IPS DF 6.9 (cell line): ENCODE measurements at regions not wholly inside any gene's neighbourhood (a gene's known extent, or its start where the extent isn't known, plus 50 kb on each side); places are given as distances from the start of the nearest gene placed in this dataset.
A peak's percentile ranks its signal among the peaks of the same experiment; 100 is the strongest.

ENCODE experiments used
- DNase-seq: peaks from one replicate; pipeline ENCODE4 v3.0.0-alpha.2; 2013; ENCODE audit warnings: low read depth, low spot score
- H3K27ac ChIP-seq: one replicate; pipeline ENCODE4 v1.5.1; 2013; ENCODE audit warnings: low read length, control low read depth
- H3K27me3 ChIP-seq: 2 replicates; pipeline ENCODE4 v1.6.1; 2013; ENCODE audit warnings: mild to moderate bottlenecking, low read length; ENCODE audit not compliant: control insufficient read depth, insufficient read depth
- H3K36me3 ChIP-seq: 2 replicates; pipeline ENCODE4 v1.6.1; 2013; ENCODE audit warnings: low read length; ENCODE audit not compliant: control insufficient read depth, insufficient read depth
- H3K4me1 ChIP-seq: 2 replicates; pipeline ENCODE4 v1.6.1; 2013; ENCODE audit warnings: low read length; ENCODE audit not compliant: control insufficient read depth, insufficient read depth
- H3K4me3 ChIP-seq: 2 replicates; pipeline ENCODE4 v1.5.1; 2013; ENCODE audit warnings: mild to moderate bottlenecking, low read length
- H3K9me3 ChIP-seq: 2 replicates; pipeline ENCODE4 v1.6.1; 2013; ENCODE audit warnings: low read length, inconsistent platforms; ENCODE audit not compliant: control insufficient read depth, insufficient read depth
- WGBS: extraction: QIAGEN DNeasy Blood & Tissue Kit; methylation state at CpG from one replicate; pipeline ENCODE4 v1.1.7; 2013; ENCODE audit warnings: mixed read lengths, missing lambda C conversion rate; ENCODE audit not compliant: insufficient read length, insufficient coverage; 5-methylcytosine and 5-hydroxymethylcytosine counted together

DNA sequence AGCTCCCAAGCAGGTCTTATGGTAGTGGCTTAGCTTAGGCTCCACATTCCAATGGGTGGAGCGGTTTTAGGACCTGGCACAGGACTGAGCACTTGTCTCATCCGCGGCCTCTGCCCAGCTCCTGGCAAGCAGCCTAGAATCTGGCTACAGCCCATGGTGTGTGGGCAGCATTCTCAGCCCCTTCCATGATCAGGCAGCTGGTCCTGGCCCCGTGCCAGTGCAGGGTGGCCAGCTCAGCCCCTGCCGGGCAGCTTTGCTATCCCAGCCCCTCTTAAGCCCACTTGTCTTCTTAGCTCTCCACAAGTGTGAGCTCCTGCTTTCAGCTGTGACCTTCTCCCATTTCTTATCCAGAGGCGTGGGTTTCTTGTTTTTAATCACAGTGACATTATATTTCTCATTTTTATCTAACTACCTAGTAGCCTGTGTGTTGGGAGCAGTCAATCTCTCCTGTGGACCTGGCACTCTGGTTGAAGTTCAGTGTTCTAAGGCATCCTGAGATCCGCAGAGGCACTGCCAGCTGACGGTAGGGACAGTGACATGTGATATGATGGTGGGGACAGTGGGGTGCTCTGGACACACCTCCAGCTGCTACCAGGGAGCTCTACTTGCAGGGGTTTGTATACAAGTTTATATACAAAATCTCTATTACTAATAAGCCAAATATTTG, 84.5 kb upstream of the PRNP start:
- DNase-seq = no peak
- Histone ChIP-seq H3K4me1 (no peaks in the 10 kb centered on the region), H3K27me3 (no peaks in the 10 kb centered on the region), H3K27ac (no peak overlapping the region), H3K36me3 (no peaks in the 10 kb centered on the region), H3K9me3 (no peaks in the 10 kb centered on the region), H3K4me3 (no peak overlapping the region)
- WGBS = no CpG with 5 or more reads among the region's 8 CpGs

- DNase-seq = no peak
- H3K27ac ChIP-seq = no peak overlapping the region
- no peaks in the 10 kb centered on the region for H3K4me1 ChIP-seq
- no peaks in the 10 kb centered on the region for H3K36me3 ChIP-seq
- no peak overlapping the region for H3K4me3 ChIP-seq
- no peaks in the 10 kb centered on the region for H3K27me3 ChIP-seq
- no CpG with 5 or more reads among the region's 6 CpGs for WGBS
- H3K9me3 ChIP-seq = no peaks in the 10 kb centered on the region
Observed at GRCh38 chr20:4600308-4601014, 85.8 kb upstream of the PRNP start.

DNA sequence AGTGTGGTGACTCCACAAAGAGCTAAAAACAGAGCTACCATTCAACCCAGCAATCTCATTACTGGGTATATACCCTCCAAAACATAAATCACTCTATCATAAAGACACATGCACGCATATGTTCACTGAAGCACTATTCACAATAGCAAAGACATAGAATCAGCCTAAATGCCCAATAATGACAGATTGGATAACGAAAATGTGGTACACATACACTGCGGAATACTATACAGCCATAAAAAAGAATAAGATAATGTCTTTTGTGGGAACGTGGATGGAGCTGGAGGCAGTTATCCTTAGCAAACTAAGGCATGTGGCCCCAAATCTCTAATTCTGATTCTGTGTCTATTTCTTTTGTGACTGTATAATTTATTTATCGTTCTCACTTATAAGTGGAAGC, 89.0 kb upstream of the PRNP start:
- no peaks in the 10 kb centered on the region for H3K9me3 ChIP-seq
- no peaks in the 10 kb centered on the region for H3K4me1 ChIP-seq
- H3K4me3 ChIP-seq = no peak overlapping the region
- WGBS = no CpG with 5 or more reads among the region's 5 CpGs
- no peak overlapping the region for H3K27ac ChIP-seq
- DNase-seq = no peak
- H3K36me3 ChIP-seq = no peaks in the 10 kb centered on the region
- H3K27me3 ChIP-seq = no peaks in the 10 kb centered on the region; the same call in 1 of the 2 replicates

- DNase-seq = no peak
- Histone ChIP-seq H3K27me3 (no peaks in the 10 kb centered on the region; the same call in 1 of the 2 replicates), H3K27ac (no peak overlapping the region), H3K4me1 (no peaks in the 10 kb centered on the region), H3K4me3 (no peak overlapping the region), H3K36me3 (no peaks in the 10 kb centered on the region), H3K9me3 (no peaks in the 10 kb centered on the region)
- WGBS = no CpG with 5 or more reads among the region's 9 CpGs
Observed at GRCh38 chr20:4593149-4593525, 93.1 kb upstream of the PRNP start.

DNA sequence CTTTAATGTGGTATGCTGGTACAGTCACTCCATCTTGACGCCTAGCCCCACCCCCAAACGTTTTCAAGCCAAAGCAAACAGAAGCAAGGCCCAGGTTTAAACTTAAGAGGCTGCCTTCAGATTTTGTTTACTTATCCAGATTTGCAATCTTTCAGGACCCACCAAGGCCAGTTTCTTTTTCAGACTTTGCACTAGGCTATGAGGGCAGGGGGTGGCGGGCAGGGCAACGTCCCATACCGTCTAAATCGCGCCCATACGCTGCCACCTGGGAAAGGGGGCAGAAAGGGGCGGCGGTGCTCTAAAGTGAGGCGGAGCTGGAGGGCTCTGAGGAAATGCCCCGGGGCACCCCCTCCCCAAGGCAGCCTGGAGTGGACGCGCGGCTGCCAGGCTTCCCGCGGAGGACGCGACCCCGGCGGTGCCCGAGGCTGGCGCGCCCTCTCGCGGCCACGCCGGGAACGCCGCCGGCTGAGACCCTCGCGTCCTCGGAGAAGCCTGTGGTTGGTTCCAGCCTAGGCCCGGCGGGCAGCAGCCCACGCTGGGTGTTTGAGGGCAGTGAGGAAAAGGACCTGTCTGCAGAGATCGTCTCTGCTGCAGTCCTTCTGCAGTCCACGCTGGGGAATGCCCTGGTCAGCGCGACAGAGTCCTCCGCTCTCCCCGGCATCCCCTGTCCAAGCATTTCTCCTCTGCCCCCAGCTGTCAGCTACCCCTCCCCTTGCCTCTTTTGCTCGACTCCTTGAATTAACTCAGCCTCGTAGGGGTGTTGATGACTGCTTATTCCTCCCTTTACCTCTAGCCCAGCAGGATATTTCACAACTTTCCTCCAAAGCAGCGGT, 93.7 kb upstream of the PRNP start:
- WGBS = no CpG with 5 or more reads among the region's 46 CpGs
- Histone ChIP-seq H3K4me1 (no peaks in the 10 kb centered on the region), H3K9me3 (no peaks in the 10 kb centered on the region), H3K27me3 (no peaks in the 10 kb centered on the region; the same call in 1 of the 2 replicates), H3K27ac (no peak overlapping the region), H3K36me3 (no peaks in the 10 kb centered on the region), H3K4me3 (peak overlapping the region; percentile 22; the same call in 1 of the 2 replicates)
- DNase-seq = no peak

- WGBS = no CpG with 5 or more reads among the region's 10 CpGs
- Histone ChIP-seq H3K4me3 (no peak overlapping the region), H3K27ac (no peak overlapping the region), H3K9me3 (no peaks in the 10 kb centered on the region), H3K36me3 (no peaks in the 10 kb centered on the region), H3K4me1 (no peaks in the 10 kb centered on the region), H3K27me3 (no peaks in the 10 kb centered on the region; the same call in 1 of the 2 replicates)
- DNase-seq = no peak
Observed at GRCh38 chr20:4591975-4592315, 94.3 kb upstream of the PRNP start.

DNA sequence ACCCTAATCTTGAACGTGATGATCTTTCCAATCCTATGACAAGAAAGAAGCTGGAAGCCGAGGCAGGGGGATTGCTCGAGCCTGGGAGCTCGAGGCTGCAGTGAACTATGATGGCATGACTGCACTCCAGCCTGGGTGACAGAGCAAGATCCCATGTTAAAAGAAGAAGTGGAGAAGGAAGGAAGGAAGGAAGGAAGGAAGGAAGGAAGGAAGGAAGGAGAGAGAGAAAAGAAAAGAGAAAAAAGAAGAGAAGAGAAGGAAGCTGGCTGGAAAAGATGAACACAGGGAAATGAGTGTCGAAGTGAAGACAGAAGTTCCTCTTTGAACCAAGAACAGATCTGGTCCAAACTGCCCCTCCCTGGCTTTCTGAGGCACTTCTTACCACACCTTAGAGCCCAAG, 100.5 kb upstream of the PRNP start:
- Histone ChIP-seq H3K4me3 (no peak overlapping the region), H3K27me3 (peaks cover 5% of the 10 kb centered on the region; the same call in 1 of the 2 replicates), H3K9me3 (no peaks in the 10 kb centered on the region), H3K27ac (no peak overlapping the region), H3K36me3 (no peaks in the 10 kb centered on the region), H3K4me1 (no peaks in the 10 kb centered on the region)
- no peak for DNase-seq
- no CpG with 5 or more reads among the region's 5 CpGs for WGBS

- no peaks in the 10 kb centered on the region for H3K9me3 ChIP-seq
- no peak overlapping the region for H3K27ac ChIP-seq
- no peak for DNase-seq
- no CpG with 5 or more reads among the region's 3 CpGs for WGBS
- no peak overlapping the region for H3K4me3 ChIP-seq
- H3K4me1 ChIP-seq = no peaks in the 10 kb centered on the region
- no peaks in the 10 kb centered on the region for H3K36me3 ChIP-seq
- peaks cover 5% of the 10 kb centered on the region; the same call in 1 of the 2 replicates for H3K27me3 ChIP-seq
Observed at GRCh38 chr20:4585104-4585753, 101.0 kb upstream of the PRNP start.

DNA sequence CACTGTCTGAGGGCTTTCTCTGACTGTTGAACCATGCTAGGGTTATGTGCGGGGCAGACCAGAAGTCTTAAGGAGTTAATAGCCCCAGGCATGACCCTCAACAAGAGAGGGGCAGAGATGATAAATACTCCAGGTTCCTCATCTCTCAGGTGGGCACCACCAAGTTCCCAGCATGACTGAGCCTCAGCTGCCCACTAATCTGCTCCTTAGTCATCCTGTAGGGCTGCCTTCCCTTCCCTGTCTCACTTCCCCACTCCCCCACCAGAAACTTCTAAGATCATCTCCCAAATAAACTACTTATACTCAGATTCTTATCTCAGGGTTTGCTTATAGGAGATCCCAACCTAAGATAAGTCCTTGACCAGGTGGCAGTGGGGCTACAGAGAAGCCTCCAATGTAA, 101.7 kb upstream of the PRNP start:
- H3K27me3 ChIP-seq = peaks cover 5% of the 10 kb centered on the region; the same call in 1 of the 2 replicates
- WGBS = no CpG with 5 or more reads among the region's 1 CpG
- no peak overlapping the region for H3K27ac ChIP-seq
- no peaks in the 10 kb centered on the region for H3K9me3 ChIP-seq
- no peaks in the 10 kb centered on the region for H3K36me3 ChIP-seq
- no peaks in the 10 kb centered on the region for H3K4me1 ChIP-seq
- DNase-seq = no peak
- no peak overlapping the region for H3K4me3 ChIP-seq

DNA sequence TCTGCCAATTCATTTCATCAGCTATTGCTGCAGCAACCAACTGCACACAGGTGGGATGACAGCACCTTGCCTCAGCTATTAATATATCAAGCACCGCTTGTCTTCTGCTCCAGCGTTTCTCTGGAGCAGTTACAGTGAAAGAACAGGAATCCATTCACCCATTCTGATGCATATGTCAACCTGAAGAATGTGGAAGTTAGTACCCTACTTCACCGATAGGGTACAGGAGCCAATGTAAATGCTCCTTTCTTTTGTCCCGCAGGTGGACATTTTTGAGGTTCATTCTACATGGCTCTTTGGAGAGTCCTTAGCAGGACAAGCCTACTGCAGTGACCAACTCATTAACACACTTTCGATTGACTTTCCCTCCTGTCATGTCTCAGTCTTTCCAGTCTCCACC, 104.4 kb upstream of the PRNP start:
- peaks cover 5% of the 10 kb centered on the region; the same call in 1 of the 2 replicates for H3K27me3 ChIP-seq
- no peaks in the 10 kb centered on the region for H3K36me3 ChIP-seq
- WGBS = no CpG with 5 or more reads among the region's 5 CpGs
- peak; percentile 25 for DNase-seq
- no peak overlapping the region for H3K4me3 ChIP-seq
- H3K4me1 ChIP-seq = no peaks in the 10 kb centered on the region
- H3K9me3 ChIP-seq = no peaks in the 10 kb centered on the region
- no peak overlapping the region for H3K27ac ChIP-seq
